HCT116 (cell line): ENCODE measurements at regions not wholly inside any gene's neighbourhood (a gene's known extent, or its start where the extent isn't known, plus 50 kb on each side); places are given as distances from the start of the nearest gene placed in this dataset.

Source experiments
- ATAC-seq: fragments of 200-7000 bp; cut with Tn5 transposase; 2 replicates; pipeline ENCODE4 v1.9.1; 2020; ENCODE audit warnings: mild to moderate bottlenecking, moderate library complexity
- BruUV-seq: library from RNA; stranded (reverse); fragments of 400-500 nt; replicated peaks from 2 replicates; lab custom pipeline; 2021; lab: Mats Ljungman, UMichigan
- CTCF ChIA-PET: fragments of 300-600 bp; sonication (Branson Sonifier 250); formaldehyde crosslinking; loops from one replicate; lab custom pipeline; 2021; ENCODE audit warnings: antibody characterized with exemption; lab: Charles Lee
- POLR2A ChIA-PET: fragments of 300-600, 350-600 bp; sonication (Branson Sonifier 250); formaldehyde crosslinking; loops from one replicate; lab custom pipeline; 2021; ENCODE audit warnings: antibody characterized with exemption; lab: Charles Lee
- RAD21 ChIA-PET, 2 experiments: fragments of 300-600 bp; sonication (Branson Sonifier 250); formaldehyde crosslinking; loops; one replicate each; lab custom pipeline; 2023; ENCODE audit warnings: low total read pairs in 2 of 2; ENCODE audit not compliant: uncharacterized antibody in 2 of 2, unreplicated experiment in 2 of 2, low non-redundant PET in 1 of 2; lab: Charles Lee
- DNase-seq: peaks from one replicate; pipeline ENCODE4 v3.0.0-alpha.2; 2010; ENCODE audit warnings: low read depth, low spot score
- H2AFZ ChIP-seq: fragments of 200-600 bp; shearing (Covaris generic), sonication (generic); 2 replicates; pipeline ENCODE4 v1.6.1; 2017; ENCODE audit warnings: low read depth, mixed run types, mixed read lengths, antibody characterized with exemption, low read length; ENCODE audit not compliant: poor library complexity, severe bottlenecking
- H3K27ac ChIP-seq: 2 replicates; pipeline ENCODE4 v1.5.1; 2012; ENCODE audit warnings: low read depth, low read length
- H3K27me3 ChIP-seq: fragments of 200-600 bp; sonication (generic); 2 replicates; pipeline ENCODE4 v1.6.1; 2016; ENCODE audit warnings: mixed run types, low read length, mixed read lengths; ENCODE audit not compliant: insufficient read depth
- H3K36me3 ChIP-seq, 2 experiments: fragments of 200-500 bp in 1 of 2; fragments of 200-600 bp in 1 of 2; sonication (Bioruptor generic) in 1 of 2; sonication (generic) in 1 of 2; 2 replicates each; pipeline versions ENCODE4 v1.5.1 to v1.6.1; 2014 to 2016; ENCODE audit warnings: low read length in 2 of 2, inconsistent platforms in 1 of 2, mixed read lengths in 1 of 2, mixed run types in 1 of 2; ENCODE audit not compliant: insufficient read depth in 2 of 2, control insufficient read depth in 1 of 2
- H3K4me1 ChIP-seq, 2 experiments: fragments of 200-600 bp in 1 of 2; sonication (generic) in 1 of 2; 2 replicates each; pipeline versions ENCODE4 v1.5.1 to v1.6.1; 2012 to 2017; ENCODE audit warnings: low read length in 2 of 2, inconsistent platforms in 1 of 2, mild to moderate bottlenecking in 1 of 2, mixed read lengths in 1 of 2, mixed run types in 1 of 2, moderate library complexity in 1 of 2; ENCODE audit not compliant: insufficient read depth in 2 of 2, control insufficient read depth in 1 of 2
- H3K4me2 ChIP-seq: fragments of 200-600 bp; sonication (generic); 2 replicates; pipeline ENCODE4 v1.6.1; 2017; ENCODE audit warnings: mixed run types, low read length, mixed read lengths
- H3K4me3 ChIP-seq, 2 experiments: fragments of 200-600 bp in 1 of 2; sonication (generic) in 1 of 2; replicated peaks in 1 of 2; 2 replicates each; pipeline ENCODE4 v1.5.1; 2011 to 2016; ENCODE audit warnings: low read length in 2 of 2, control low read depth in 1 of 2, low read depth in 1 of 2, mild to moderate bottlenecking in 1 of 2, mixed read lengths in 1 of 2, mixed run types in 1 of 2
- H3K79me2 ChIP-seq: fragments of 200-600 bp; sonication (generic); 2 replicates; pipeline ENCODE4 v1.6.1; 2017; ENCODE audit warnings: mild to moderate bottlenecking, mixed run types, low read length, moderate library complexity, mixed read lengths; ENCODE audit not compliant: insufficient read depth
- H3K9ac ChIP-seq: fragments of 200-600 bp; sonication (generic); 2 replicates; pipeline ENCODE4 v1.6.1; 2016; ENCODE audit warnings: low read length, mixed read lengths
- H3K9me2 ChIP-seq: fragments of 200-600 bp; sonication (generic), shearing (Covaris generic); 2 replicates; pipeline ENCODE4 v1.6.1; 2017; ENCODE audit warnings: mixed run types, mild to moderate bottlenecking, moderate library complexity; ENCODE audit not compliant: insufficient read depth
- H3K9me3 ChIP-seq, 2 experiments: fragments of 200-500 bp in 1 of 2; fragments of 200-600 bp in 1 of 2; sonication (Bioruptor generic) in 1 of 2; sonication (generic) in 1 of 2; 2 replicates each; pipeline ENCODE4 v1.6.1; 2014 to 2017; ENCODE audit warnings: low read length in 2 of 2, mixed read lengths in 2 of 2, inconsistent platforms in 1 of 2, low read depth in 1 of 2, mild to moderate bottlenecking in 1 of 2, mixed run types in 1 of 2, moderate library complexity in 1 of 2; ENCODE audit not compliant: control insufficient read depth in 1 of 2, insufficient read depth in 1 of 2
- H4K20me1 ChIP-seq: fragments of 200-600 bp; sonication (generic), shearing (Covaris generic); 2 replicates; pipeline ENCODE4 v1.6.1; 2017; ENCODE audit warnings: mixed run types, mild to moderate bottlenecking, moderate library complexity; ENCODE audit not compliant: insufficient read depth
- CEBPB ChIP-seq: IDR thresholded peaks from 2 replicates; pipeline ENCODE4 v1.6.1; 2012; ENCODE audit warnings: low read depth
- EGR1 ChIP-seq: IDR thresholded peaks from 2 replicates; pipeline ENCODE4 v1.6.1; 2012; ENCODE audit warnings: low read depth
- ELF1 ChIP-seq: IDR thresholded peaks from 2 replicates; pipeline ENCODE4 v1.6.1; 2012; ENCODE audit warnings: low read depth, borderline replicate concordance
- EZH2phosphoT487 ChIP-seq: fragments of 200-600 bp; IDR thresholded peaks from 2 replicates; pipeline ENCODE4 v1.6.1; 2018; ENCODE audit warnings: antibody characterized with exemption, borderline replicate concordance
- FOSL1 ChIP-seq: IDR thresholded peaks from 2 replicates; pipeline ENCODE4 v1.6.1; 2012; ENCODE audit warnings: low read depth
- JUND ChIP-seq: IDR thresholded peaks from 2 replicates; pipeline ENCODE4 v1.6.1; 2012
- RAD21 ChIP-seq: IDR thresholded peaks from 2 replicates; pipeline ENCODE4 v1.6.1; 2012; ENCODE audit warnings: low read depth, mild to moderate bottlenecking
- REST ChIP-seq: IDR thresholded peaks from 2 replicates; pipeline ENCODE4 v1.6.1; 2012; ENCODE audit warnings: low read depth
- SP1 ChIP-seq: IDR thresholded peaks from 2 replicates; pipeline ENCODE4 v1.6.1; 2012; ENCODE audit warnings: low read depth
- YY1 ChIP-seq: IDR thresholded peaks from 2 replicates; pipeline ENCODE4 v1.6.1; 2011; ENCODE audit warnings: low read length, low read depth, moderate library complexity, mild to moderate bottlenecking; ENCODE audit not compliant: insufficient replicate concordance; ENCODE audit errors: extremely low read depth
- ZFX ChIP-seq: fragments of 450-650 bp; IDR thresholded peaks from 2 replicates; pipeline ENCODE4 v1.6.1; 2017
- intact Hi-C: fragments of 100-400 bp; cut with micrococcal nuclease; formaldehyde crosslinking; loops from 2 replicates; pipeline ENCODE4 v1.10.0; 2022

- POLR2A ChIA-PET, result no interaction called here
- H3K4me3 ChIP-seq, result no peak overlapping the region
- H3K27me3 ChIP-seq, result no peaks in the 10 kb centered on the region
- no peak overlapping the region for H3K9ac ChIP-seq
- no peaks in the 10 kb centered on the region for H3K79me2 ChIP-seq
- DNase-seq, result no peak
- H3K36me3 ChIP-seq, result no peaks in the 10 kb centered on the region
- H3K27ac ChIP-seq, result no peak overlapping the region
- peaks cover 0 to 4% of the 10 kb centered on the region in 2 experiments; a peak in 1 of 4 replicates for H3K9me3 ChIP-seq
- intact Hi-C loops, result no loop called here
- no peak for TF ChIP-seq ZFX
- TF ChIP-seq YY1, result no peak
- TF ChIP-seq REST, result no peak
- TF ChIP-seq RAD21, result no peak
- no peak for TF ChIP-seq EGR1
- no peak for TF ChIP-seq EZH2phosphoT487
- no peak for TF ChIP-seq FOSL1
- no peak for TF ChIP-seq CEBPB
- TF ChIP-seq JUND, result no peak
- TF ChIP-seq SP1, result no peak
- TF ChIP-seq ELF1, result no peak
- no peaks in the 10 kb centered on the region for H3K9me2 ChIP-seq
- H4K20me1 ChIP-seq, result no peaks in the 10 kb centered on the region
- ATAC-seq, result no peak
- H3K4me1 ChIP-seq, result no peaks in the 10 kb centered on the region
- no peak overlapping the region for H3K4me2 ChIP-seq
- RAD21 ChIA-PET, result no interaction called here
- CTCF ChIA-PET, result no interaction called here
- no TSS peak for BruUV-seq
- H2AFZ ChIP-seq, result no peak overlapping the region
Observed at GRCh38 chr3:110459021-110459420, 612.6 kb upstream of the NECTIN3 start.
